C4-2B (cell line): ENCODE measurements at regions not wholly inside any gene's neighbourhood (a gene's known extent, or its start where the extent isn't known, plus 50 kb on each side); places are given as distances from the start of the nearest gene placed in this dataset.

ENCODE experiments used
- CTCF ChIP-seq: fragments of 450-650 bp; conservative IDR thresholded peaks from 2 replicates; pipeline ENCODE4 v1.5.1; 2017; ENCODE audit warnings: mild to moderate bottlenecking
- ZFX ChIP-seq: fragments of 450-650 bp; IDR thresholded peaks from 2 replicates; pipeline ENCODE4 v1.6.1; 2017

- TF ChIP-seq CTCF (no peak), ZFX (no peak)
Observed at GRCh38 chr6:71371559-71371958, 82.9 kb downstream of the OGFRL1 start.
